HCT116 (cell line): ENCODE measurements at regions not wholly inside any gene's neighbourhood (a gene's known extent, or its start where the extent isn't known, plus 50 kb on each side); places are given as distances from the start of the nearest gene placed in this dataset.

Experiments used
- ATAC-seq: fragments of 200-7000 bp; cut with Tn5 transposase; 2 replicates; pipeline ENCODE4 v1.9.1; 2020; ENCODE audit warnings: mild to moderate bottlenecking, moderate library complexity
- BruUV-seq: library from RNA; stranded (reverse); fragments of 400-500 nt; replicated peaks from 2 replicates; lab custom pipeline; 2021; lab: Mats Ljungman, UMichigan
- CTCF ChIA-PET: fragments of 300-600 bp; sonication (Branson Sonifier 250); formaldehyde crosslinking; loops from one replicate; lab custom pipeline; 2021; ENCODE audit warnings: antibody characterized with exemption; lab: Charles Lee
- POLR2A ChIA-PET: fragments of 300-600, 350-600 bp; sonication (Branson Sonifier 250); formaldehyde crosslinking; loops from one replicate; lab custom pipeline; 2021; ENCODE audit warnings: antibody characterized with exemption; lab: Charles Lee
- RAD21 ChIA-PET, 2 experiments: fragments of 300-600 bp; sonication (Branson Sonifier 250); formaldehyde crosslinking; loops; one replicate each; lab custom pipeline; 2023; ENCODE audit warnings: low total read pairs in 2 of 2; ENCODE audit not compliant: uncharacterized antibody in 2 of 2, unreplicated experiment in 2 of 2, low non-redundant PET in 1 of 2; lab: Charles Lee
- DNase-seq: peaks from one replicate; pipeline ENCODE4 v3.0.0-alpha.2; 2010; ENCODE audit warnings: low read depth, low spot score
- H2AFZ ChIP-seq: fragments of 200-600 bp; shearing (Covaris generic), sonication (generic); 2 replicates; pipeline ENCODE4 v1.6.1; 2017; ENCODE audit warnings: low read depth, mixed run types, mixed read lengths, antibody characterized with exemption, low read length; ENCODE audit not compliant: poor library complexity, severe bottlenecking
- H3K27ac ChIP-seq: 2 replicates; pipeline ENCODE4 v1.5.1; 2012; ENCODE audit warnings: low read depth, low read length
- H3K27me3 ChIP-seq: fragments of 200-600 bp; sonication (generic); 2 replicates; pipeline ENCODE4 v1.6.1; 2016; ENCODE audit warnings: mixed run types, low read length, mixed read lengths; ENCODE audit not compliant: insufficient read depth
- H3K36me3 ChIP-seq, 2 experiments: fragments of 200-500 bp in 1 of 2; fragments of 200-600 bp in 1 of 2; sonication (Bioruptor generic) in 1 of 2; sonication (generic) in 1 of 2; 2 replicates each; pipeline versions ENCODE4 v1.5.1 to v1.6.1; 2014 to 2016; ENCODE audit warnings: low read length in 2 of 2, inconsistent platforms in 1 of 2, mixed read lengths in 1 of 2, mixed run types in 1 of 2; ENCODE audit not compliant: insufficient read depth in 2 of 2, control insufficient read depth in 1 of 2
- H3K4me1 ChIP-seq, 2 experiments: fragments of 200-600 bp in 1 of 2; sonication (generic) in 1 of 2; 2 replicates each; pipeline versions ENCODE4 v1.5.1 to v1.6.1; 2012 to 2017; ENCODE audit warnings: low read length in 2 of 2, inconsistent platforms in 1 of 2, mild to moderate bottlenecking in 1 of 2, mixed read lengths in 1 of 2, mixed run types in 1 of 2, moderate library complexity in 1 of 2; ENCODE audit not compliant: insufficient read depth in 2 of 2, control insufficient read depth in 1 of 2
- H3K4me2 ChIP-seq: fragments of 200-600 bp; sonication (generic); 2 replicates; pipeline ENCODE4 v1.6.1; 2017; ENCODE audit warnings: mixed run types, low read length, mixed read lengths
- H3K4me3 ChIP-seq, 2 experiments: fragments of 200-600 bp in 1 of 2; sonication (generic) in 1 of 2; replicated peaks in 1 of 2; 2 replicates each; pipeline ENCODE4 v1.5.1; 2011 to 2016; ENCODE audit warnings: low read length in 2 of 2, control low read depth in 1 of 2, low read depth in 1 of 2, mild to moderate bottlenecking in 1 of 2, mixed read lengths in 1 of 2, mixed run types in 1 of 2
- H3K79me2 ChIP-seq: fragments of 200-600 bp; sonication (generic); 2 replicates; pipeline ENCODE4 v1.6.1; 2017; ENCODE audit warnings: mild to moderate bottlenecking, mixed run types, low read length, moderate library complexity, mixed read lengths; ENCODE audit not compliant: insufficient read depth
- H3K9ac ChIP-seq: fragments of 200-600 bp; sonication (generic); 2 replicates; pipeline ENCODE4 v1.6.1; 2016; ENCODE audit warnings: low read length, mixed read lengths
- H3K9me2 ChIP-seq: fragments of 200-600 bp; sonication (generic), shearing (Covaris generic); 2 replicates; pipeline ENCODE4 v1.6.1; 2017; ENCODE audit warnings: mixed run types, mild to moderate bottlenecking, moderate library complexity; ENCODE audit not compliant: insufficient read depth
- H3K9me3 ChIP-seq, 2 experiments: fragments of 200-500 bp in 1 of 2; fragments of 200-600 bp in 1 of 2; sonication (Bioruptor generic) in 1 of 2; sonication (generic) in 1 of 2; 2 replicates each; pipeline ENCODE4 v1.6.1; 2014 to 2017; ENCODE audit warnings: low read length in 2 of 2, mixed read lengths in 2 of 2, inconsistent platforms in 1 of 2, low read depth in 1 of 2, mild to moderate bottlenecking in 1 of 2, mixed run types in 1 of 2, moderate library complexity in 1 of 2; ENCODE audit not compliant: control insufficient read depth in 1 of 2, insufficient read depth in 1 of 2
- H4K20me1 ChIP-seq: fragments of 200-600 bp; sonication (generic), shearing (Covaris generic); 2 replicates; pipeline ENCODE4 v1.6.1; 2017; ENCODE audit warnings: mixed run types, mild to moderate bottlenecking, moderate library complexity; ENCODE audit not compliant: insufficient read depth
- ATF3 ChIP-seq: IDR thresholded peaks from 2 replicates; pipeline ENCODE4 v1.6.1; 2012
- CBX3 ChIP-seq: IDR thresholded peaks from 2 replicates; pipeline ENCODE4 v1.6.1; 2012; ENCODE audit warnings: low read depth
- CTCF ChIP-seq, 3 experiments: fragments of 200-600 bp in 1 of 3; sonication (generic) in 1 of 3; IDR thresholded peaks in 2 of 3; conservative IDR thresholded peaks in 1 of 3; 2 replicates each; pipeline ENCODE4 v1.5.1; 2012 to 2017; ENCODE audit warnings: low read depth in 2 of 3, low read length in 2 of 3, antibody characterized with exemption in 1 of 3, borderline replicate concordance in 1 of 3, control low read depth in 1 of 3, mild to moderate bottlenecking in 1 of 3, mixed read lengths in 1 of 3, mixed run types in 1 of 3, moderate library complexity in 1 of 3; ENCODE audit not compliant: insufficient read depth in 1 of 3
- EZH2phosphoT487 ChIP-seq: fragments of 200-600 bp; IDR thresholded peaks from 2 replicates; pipeline ENCODE4 v1.6.1; 2018; ENCODE audit warnings: antibody characterized with exemption, borderline replicate concordance
- FOSL1 ChIP-seq: IDR thresholded peaks from 2 replicates; pipeline ENCODE4 v1.6.1; 2012; ENCODE audit warnings: low read depth
- POLR2A ChIP-seq: IDR thresholded peaks from 2 replicates; pipeline ENCODE4 v1.7.0; 2011; ENCODE audit warnings: borderline replicate concordance; ENCODE audit not compliant: insufficient read depth, insufficient read length; ENCODE audit errors: extremely low read depth
- POLR2AphosphoS5 ChIP-seq: IDR thresholded peaks from 2 replicates; pipeline ENCODE4 v1.6.1; 2011; ENCODE audit warnings: mild to moderate bottlenecking, low read depth, low read length, moderate library complexity
- RAD21 ChIP-seq: IDR thresholded peaks from 2 replicates; pipeline ENCODE4 v1.6.1; 2012; ENCODE audit warnings: low read depth, mild to moderate bottlenecking
- REST ChIP-seq: IDR thresholded peaks from 2 replicates; pipeline ENCODE4 v1.6.1; 2012; ENCODE audit warnings: low read depth
- SIN3A ChIP-seq: IDR thresholded peaks from 2 replicates; pipeline ENCODE4 v1.6.1; 2012; ENCODE audit warnings: low read depth
- SP1 ChIP-seq: IDR thresholded peaks from 2 replicates; pipeline ENCODE4 v1.6.1; 2012; ENCODE audit warnings: low read depth
- SRF ChIP-seq: IDR thresholded peaks from 2 replicates; pipeline ENCODE4 v1.6.1; 2012; ENCODE audit warnings: low read depth
- YY1 ChIP-seq: IDR thresholded peaks from 2 replicates; pipeline ENCODE4 v1.6.1; 2011; ENCODE audit warnings: low read length, low read depth, moderate library complexity, mild to moderate bottlenecking; ENCODE audit not compliant: insufficient replicate concordance; ENCODE audit errors: extremely low read depth
- ZFX ChIP-seq: fragments of 450-650 bp; IDR thresholded peaks from 2 replicates; pipeline ENCODE4 v1.6.1; 2017
- intact Hi-C: fragments of 100-400 bp; cut with micrococcal nuclease; formaldehyde crosslinking; loops from 2 replicates; pipeline ENCODE4 v1.10.0; 2022

GRCh38 chr9:687994-688393 is 153.5 kb upstream of the DMRT1 start:
- no peaks in the 10 kb centered on the region for H3K9me3 ChIP-seq
- H3K36me3 ChIP-seq: no peaks in the 10 kb centered on the region
- no peaks in the 10 kb centered on the region for H3K79me2 ChIP-seq
- no peak overlapping the region for H3K27ac ChIP-seq
- H3K4me2 ChIP-seq: no peak overlapping the region
- TF ChIP-seq POLR2A (no peak), CTCF (IDR thresholded peaks at IDR 0.05 in 2 of 3, conservative IDR thresholded peaks at IDR 0.05 in 1 of 3; ENCODE audit: borderline replicate concordance in 1 of 3, insufficient read depth in 1 of 3, low read depth in 2 of 3, low read length in 2 of 3) (no peak), FOSL1 (no peak), CBX3 (no peak), EZH2phosphoT487 (no peak), SIN3A (no peak), YY1 (no peak), ZFX (no peak), POLR2AphosphoS5 (no peak), REST (no peak), SP1 (no peak), SRF (no peak), RAD21 (no peak), ATF3 (no peak)
- H3K27me3 ChIP-seq: no peaks in the 10 kb centered on the region
- ChIA-PET POLR2A (no interaction called here), RAD21 (no interaction called here), CTCF (no interaction called here)
- H3K4me1 ChIP-seq: no peaks in the 10 kb centered on the region
- no peak overlapping the region for H3K9ac ChIP-seq
- intact Hi-C loops: no loop called here
- DNase-seq (no peak), ATAC-seq (no peak)
- no peak overlapping the region for H2AFZ ChIP-seq
- no peaks in the 10 kb centered on the region for H3K9me2 ChIP-seq
- BruUV-seq: no TSS peak
- H4K20me1 ChIP-seq: no peaks in the 10 kb centered on the region
- no peak overlapping the region for H3K4me3 ChIP-seq
